Astrocyte of the spinal cord (primary cell): ENCODE measurements at regions not wholly inside any gene's neighbourhood (a gene's known extent, or its start where the extent isn't known, plus 50 kb on each side); places are given as distances from the start of the nearest gene placed in this dataset.

Experiments
- DNase-seq: peaks from one replicate; pipeline ENCODE4 v3.0.0; 2011; ENCODE audit warnings: low read depth, low spot score
- H3K4me3 ChIP-seq: 2 replicates; pipeline ENCODE4 v1.5.1; 2011; ENCODE audit warnings: low read depth, mild to moderate bottlenecking, low read length, moderate library complexity
- CTCF ChIP-seq: IDR thresholded peaks from 2 replicates; pipeline ENCODE4 v1.5.1; 2012; ENCODE audit warnings: low read depth, mild to moderate bottlenecking, low read length, inconsistent platforms
- in situ Hi-C: cut with HindIII; loops from 2 replicates; pipeline ENCODE4 v1.10.0; 2017; ENCODE audit warnings: low sequenced_read_pairs

GRCh38 chr14:41419709-41420108, 187.0 kb upstream of the LRFN5 start:
- TF ChIP-seq CTCF, result no peak
- H3K4me3 ChIP-seq, result no peak overlapping the region
- in situ Hi-C loops, result no loop called here
- no peak for DNase-seq

- H3K4me3 ChIP-seq, result no peak overlapping the region
- in situ Hi-C loops, result no loop called here
- TF ChIP-seq CTCF, result no peak
- DNase-seq, result no peak
Observed at GRCh38 chr14:41418851-41419250, 187.8 kb upstream of the LRFN5 start.

DNA sequence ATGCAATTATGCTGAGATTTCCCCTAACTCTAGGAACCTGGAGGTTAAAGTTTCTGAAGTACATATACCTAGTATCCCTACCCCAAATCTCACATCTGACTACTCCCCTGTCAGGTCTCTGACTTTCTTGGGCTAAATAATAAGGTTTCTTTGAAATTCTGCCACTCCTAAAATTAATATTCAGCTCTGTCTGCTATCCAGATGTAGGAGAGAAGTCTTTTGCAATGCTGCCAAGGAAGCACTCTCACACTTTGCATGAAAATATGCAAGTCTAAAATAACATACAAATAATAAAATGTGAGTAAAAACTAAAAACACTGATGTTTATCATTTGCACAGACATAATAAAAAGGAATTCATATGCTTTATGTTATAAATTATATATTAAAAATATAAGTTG, 196.9 kb upstream of the LRFN5 start:
- no peak for TF ChIP-seq CTCF
- in situ Hi-C loops, result no loop called here
- H3K4me3 ChIP-seq, result no peak overlapping the region

DNA sequence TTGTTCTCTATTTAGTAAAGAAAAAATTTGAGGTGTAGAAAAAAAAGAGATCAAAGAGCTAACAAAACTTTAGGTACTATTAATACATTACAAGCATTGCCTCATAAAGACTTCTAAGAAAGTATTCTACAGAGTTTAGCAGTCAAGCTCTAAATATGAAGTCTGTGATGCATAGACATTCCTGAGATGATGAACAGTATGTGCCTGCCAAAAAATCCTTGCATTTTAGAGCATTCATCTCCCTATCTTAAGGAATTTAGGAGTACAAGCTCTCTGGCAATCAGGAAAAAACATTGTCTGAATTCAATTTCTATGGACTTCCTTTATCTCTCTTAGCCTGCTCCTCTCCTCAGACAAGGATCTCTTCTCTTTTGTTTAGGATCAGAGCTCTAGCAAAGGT, 202.6 kb upstream of the LRFN5 start:
- no peak overlapping the region for H3K4me3 ChIP-seq
- no peak for DNase-seq
- in situ Hi-C loops, result no loop called here
- no peak for TF ChIP-seq CTCF

More for the DNA sequence above, 196.9 kb upstream of the LRFN5 start:
- no peak for DNase-seq

DNA sequence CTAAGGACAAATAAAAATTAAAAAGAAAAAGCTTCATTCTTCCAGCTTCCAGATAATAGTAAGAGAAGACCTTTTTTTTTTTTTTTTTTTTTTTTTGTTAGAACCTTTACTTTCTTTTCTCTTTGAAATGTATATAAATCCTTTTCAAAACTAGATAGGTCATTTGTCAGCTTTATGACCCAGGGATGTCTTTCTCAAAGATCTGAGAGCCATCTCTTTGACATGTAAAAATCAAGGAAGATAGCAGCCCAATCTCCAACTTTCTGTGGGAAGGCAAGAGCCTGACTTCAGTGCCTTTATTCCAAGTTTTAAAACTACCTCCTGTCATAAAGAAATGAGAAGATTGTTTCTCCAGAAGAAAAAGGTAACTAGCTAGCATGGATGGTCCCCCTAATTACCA, 203.3 kb upstream of the LRFN5 start:
- in situ Hi-C loops, result no loop called here
- no peak overlapping the region for H3K4me3 ChIP-seq
- no peak for TF ChIP-seq CTCF
- DNase-seq, result no peak

GRCh38 chr14:41397926-41398325, 208.8 kb upstream of the LRFN5 start:
- H3K4me3 ChIP-seq, result no peak overlapping the region
- in situ Hi-C loops, result no loop called here
- no peak for DNase-seq
- no peak for TF ChIP-seq CTCF

DNA sequence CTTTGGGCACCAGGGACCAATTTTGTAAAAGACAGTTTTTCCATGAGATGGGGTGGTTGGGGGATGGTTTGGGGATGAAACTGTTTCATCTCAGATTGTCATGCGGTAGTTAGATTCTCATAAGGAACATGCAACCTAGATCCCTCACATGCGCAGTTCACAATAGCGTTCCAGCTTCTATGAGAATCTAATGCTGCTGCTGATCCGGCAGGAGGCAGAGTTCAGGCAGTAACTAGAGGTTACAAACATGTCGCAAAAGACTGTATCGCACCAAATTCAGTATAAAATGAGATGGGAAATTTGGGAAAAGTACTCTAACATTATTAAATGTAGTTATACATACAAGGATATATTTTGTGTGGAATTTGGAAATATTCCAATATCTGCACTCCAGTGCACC, 213.2 kb upstream of the LRFN5 start:
- DNase-seq, result no peak
- TF ChIP-seq CTCF, result no peak
- in situ Hi-C loops, result no loop called here
- no peak overlapping the region for H3K4me3 ChIP-seq
